Stimulated activated CD4-positive, alpha-beta T cell treated with anti-CD3 and anti-CD28 coated beads, Interleukin-15, amount 100 ng/mL, for 48 hours (primary cell): ENCODE measurements at regions not wholly inside any gene's neighbourhood (a gene's known extent, or its start where the extent isn't known, plus 50 kb on each side); places are given as distances from the start of the nearest gene placed in this dataset.
"Not testable (repeated sequence)": the region's sequence is repeated elsewhere in the genome, so short reads cannot be mapped to it uniquely, and the experiment has no call there.

Source experiments
- DNase-seq, 2 donors: peaks; one replicate each; pipeline ENCODE4 v3.0.0-alpha.2; 2020; ENCODE audit warnings: low read depth in 2 of 2

GRCh38 chr3:187473778-187474406 is 105.7 kb downstream of the RTP4 start:
- no peak for DNase-seq

DNA sequence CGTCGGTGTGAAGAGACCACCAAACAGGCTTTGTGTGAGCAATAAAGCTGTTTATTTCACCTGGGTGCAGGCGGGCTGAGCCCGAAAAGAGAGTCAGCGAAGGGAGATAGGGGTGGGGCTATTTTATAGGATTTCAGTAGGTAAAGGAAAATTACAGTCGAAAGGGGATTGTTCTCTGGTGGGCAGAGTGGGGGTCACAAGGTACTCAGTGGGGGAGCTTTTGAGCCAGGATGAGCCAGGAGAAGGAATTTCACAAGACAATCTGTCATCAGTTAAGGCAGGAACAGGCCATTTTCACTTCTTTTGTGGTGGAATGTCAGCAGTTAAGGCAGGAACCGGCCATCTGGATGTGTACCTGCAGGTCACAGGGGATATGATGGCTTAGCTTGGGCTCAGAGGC is 98.1 kb downstream of the RTP4 start:
- DNase-seq = not testable (repeated sequence)

DNA sequence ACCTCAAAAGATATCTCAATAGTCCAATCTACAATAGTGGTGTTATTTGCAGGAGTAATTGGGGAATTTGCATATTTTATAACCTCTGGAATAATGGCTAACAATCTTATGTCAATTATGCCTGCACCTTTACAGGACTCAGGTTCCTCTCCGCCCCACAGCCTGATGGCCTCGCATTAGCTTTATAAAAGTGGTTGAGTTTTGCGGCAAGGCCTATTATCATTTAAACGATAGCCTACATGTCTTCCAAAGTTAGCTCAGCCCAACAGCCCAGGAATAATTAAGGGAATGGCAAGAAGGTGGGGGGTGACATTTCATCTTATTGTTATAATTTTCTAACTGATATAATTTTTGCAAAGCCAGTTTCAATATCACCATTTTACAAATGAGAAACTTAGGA is 97.3 kb downstream of the RTP4 start:
- DNase-seq = no peak

GRCh38 chr3:187464682-187465081 is 96.5 kb downstream of the RTP4 start:
- DNase-seq = no peak

- no peak for DNase-seq
Measured at GRCh38 chr3:187458921-187459320, 90.7 kb downstream of the RTP4 start.

DNA sequence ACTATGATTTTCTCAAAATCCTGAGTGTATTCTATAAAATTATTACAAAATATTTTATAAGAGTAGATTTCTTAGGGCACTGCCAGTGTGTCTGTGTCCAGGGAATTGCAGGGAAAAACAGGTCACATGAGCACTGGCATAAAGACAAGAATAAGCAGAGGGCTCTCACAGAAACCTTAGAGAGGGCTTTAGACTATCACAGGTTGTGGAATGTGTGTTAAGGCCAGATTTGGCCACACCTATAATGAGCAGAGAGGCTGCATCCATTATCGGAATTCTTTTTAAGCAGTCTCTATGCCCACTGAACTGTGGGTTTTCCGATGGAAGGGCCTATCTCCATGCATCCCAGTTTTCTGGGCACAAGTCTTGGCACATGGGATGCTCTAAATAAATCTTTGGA is 90.2 kb downstream of the RTP4 start:
- no peak for DNase-seq

GRCh38 chr3:187456250-187456649 is 88.1 kb downstream of the RTP4 start:
- no peak for DNase-seq

DNA sequence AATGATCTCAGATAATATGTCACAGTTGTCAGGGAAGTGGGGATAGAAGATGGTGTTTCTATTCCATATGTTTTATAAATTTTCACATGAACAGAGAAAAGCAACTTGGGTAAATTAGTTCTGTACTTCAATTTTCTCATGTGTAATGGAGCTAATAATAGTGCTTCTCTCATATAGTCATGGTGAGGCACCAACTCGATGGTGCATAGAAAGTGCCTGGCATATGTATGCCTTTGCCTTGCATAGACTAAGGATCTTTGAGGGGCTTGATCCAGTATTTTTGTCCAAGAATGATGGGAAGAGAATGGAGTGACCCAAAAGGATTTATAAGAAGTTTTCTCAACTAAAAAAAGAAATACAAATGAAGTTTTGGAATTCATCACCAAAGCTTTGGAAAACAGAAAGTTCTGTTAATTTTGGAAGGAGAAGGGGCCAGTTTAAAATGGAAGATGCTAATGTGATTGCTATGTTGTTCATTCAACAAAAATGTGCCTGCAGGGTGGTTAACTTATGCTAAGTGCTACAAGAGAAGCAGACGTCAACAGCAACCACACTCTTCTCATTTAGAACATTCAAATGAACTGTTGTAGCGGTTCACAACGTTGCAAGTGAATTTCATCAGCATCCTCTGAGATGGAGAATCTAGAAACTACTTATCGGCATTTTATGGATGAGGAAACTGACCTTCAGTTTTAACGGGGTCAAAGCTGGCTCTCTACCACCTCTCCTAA is 86.1 kb downstream of the RTP4 start:
- DNase-seq = no peak

GRCh38 chr3:187450431-187451190 is 82.4 kb downstream of the RTP4 start:
- no peak for DNase-seq

- no peak for DNase-seq
Measured at GRCh38 chr3:187448674-187449073, 80.5 kb downstream of the RTP4 start.

DNA sequence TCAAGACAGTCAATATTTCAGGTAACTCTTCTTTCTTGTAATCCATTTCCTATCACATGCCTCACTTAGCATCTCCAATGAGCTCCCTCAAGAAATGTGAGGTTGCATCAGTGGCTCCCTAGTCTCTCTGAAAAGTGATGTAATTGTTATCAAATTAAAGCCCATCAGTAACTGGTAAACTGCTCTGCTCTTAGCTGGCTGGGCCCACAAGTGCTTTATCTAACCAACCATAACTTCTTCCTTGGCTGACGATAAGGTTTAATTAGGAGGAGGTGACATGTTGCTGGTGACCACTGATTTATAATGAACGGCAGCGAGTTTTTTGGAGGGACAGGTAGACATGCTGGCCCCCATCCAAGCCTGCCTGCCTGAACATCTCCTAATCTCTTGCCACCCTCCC is 79.6 kb downstream of the RTP4 start:
- no peak for DNase-seq

DNA sequence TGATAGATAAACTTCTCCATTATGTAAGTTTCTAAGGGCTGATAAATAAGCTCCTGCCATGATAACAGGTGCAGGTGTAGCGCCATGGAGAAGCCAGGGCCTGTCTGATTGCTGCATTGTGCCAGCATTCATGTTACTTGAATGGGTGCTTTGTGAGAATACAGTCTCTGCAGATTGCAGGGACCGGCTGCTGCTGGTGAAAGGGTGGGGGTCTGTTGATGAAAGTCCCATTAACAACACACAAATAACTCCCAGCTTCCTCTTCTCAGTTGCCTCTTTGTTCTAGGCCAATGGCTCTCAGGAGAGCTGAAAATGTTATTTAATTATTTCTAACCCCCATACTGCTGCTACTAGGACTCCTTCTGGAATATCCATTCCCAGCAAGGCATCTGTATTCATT is 77.2 kb downstream of the RTP4 start:
- no peak for DNase-seq

- no peak for DNase-seq
Measured at GRCh38 chr3:187434524-187434923, 66.3 kb downstream of the RTP4 start.

DNA sequence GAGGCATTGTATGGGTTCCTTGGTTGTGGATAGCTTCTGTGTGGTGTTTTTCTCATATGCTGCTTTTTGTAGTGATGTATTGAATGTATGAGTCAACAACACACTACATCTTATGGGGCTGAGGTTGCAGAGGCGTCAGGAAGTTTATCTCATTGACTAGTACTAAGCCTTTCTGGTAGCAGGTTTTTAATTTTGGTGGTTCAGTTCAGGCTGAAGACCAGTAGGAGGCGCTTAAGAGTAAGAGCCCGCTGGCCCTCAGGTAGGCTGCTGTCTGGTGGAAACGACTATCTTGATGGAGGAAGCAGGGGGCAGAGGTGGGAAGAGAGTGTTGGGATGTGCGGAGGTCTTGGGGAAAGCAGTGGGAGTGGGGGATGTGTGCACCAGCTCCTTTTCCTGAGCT is 62.4 kb downstream of the RTP4 start:
- no peak for DNase-seq
